Lower leg skin (tissue), 4 donors: ENCODE measurements at regions not wholly inside any gene's neighbourhood (a gene's known extent, or its start where the extent isn't known, plus 50 kb on each side); places are given as distances from the start of the nearest gene placed in this dataset.

Experiments used
- DNase-seq, 2 donors: peaks; one replicate each; pipeline ENCODE4 v3.0.0-alpha.2; 2019; ENCODE audit warnings: low spot score in 2 of 2
- H3K4me3 ChIP-seq: fragments of 200-600 bp; sonication (generic); 2 replicates; pipeline ENCODE4 v1.5.1; 2017; ENCODE audit warnings: mild to moderate bottlenecking, low read depth; ENCODE audit not compliant: poor library complexity, severe bottlenecking
- CTCF ChIP-seq, 3 donors: fragments of 450-650 bp; IDR thresholded peaks; one replicate each; pipeline ENCODE4 v1.5.1; 2016; ENCODE audit warnings: antibody characterized with exemption in 3 of 3, mild to moderate bottlenecking in 3 of 3, moderate library complexity in 2 of 3
- POLR2A ChIP-seq, 2 donors: fragments of 450-650 bp; IDR thresholded peaks; one replicate each; pipeline ENCODE4 v1.6.1; 2016 to 2017; ENCODE audit warnings: antibody characterized with exemption in 2 of 2, mild to moderate bottlenecking in 1 of 2, moderate library complexity in 1 of 2
- WGBS, 2 donors: methylation state at CpG; one replicate each; pipeline ENCODE4 v1.1.5; 2018; 5-methylcytosine and 5-hydroxymethylcytosine counted together
- intact Hi-C: fragments of 100-400 bp; cut with DNase I; formaldehyde crosslinking; loops from one replicate; pipeline ENCODE4 v1.15.0; 2023; ENCODE audit warnings: low total_unique reads

- WGBS, 2 donors, result 67 to 76% methylated on average over 17 of the region's 17 CpGs
- intact Hi-C loops, result loop anchor here (10.0 kb wide), 1 partner anchor 601 kb away; no protein-coding TSS in a partner anchor
- DNase-seq, result no peak
- TF ChIP-seq CTCF (IDR thresholded peaks at IDR 0.05) (no peak), POLR2A (IDR thresholded peaks at IDR 0.05) (no peak)
- no peak overlapping the region for H3K4me3 ChIP-seq
These were observed 1124.3 kb downstream of the BRD1 start for GRCh38 chr22:48703265-48703941.

- TF ChIP-seq POLR2A (IDR thresholded peaks at IDR 0.05) (no peak), CTCF (IDR thresholded peaks at IDR 0.05) (no peak)
- intact Hi-C loops, result loop anchor here (10.0 kb wide), 1 partner anchor 602 kb away; no protein-coding TSS in a partner anchor
These were observed 1125.0 kb downstream of the BRD1 start for GRCh38 chr22:48702573-48703264.

GRCh38 chr22:48701296-48702030 lies 1126.2 kb downstream of the BRD1 start:
- H3K4me3 ChIP-seq, result no peak overlapping the region
- TF ChIP-seq POLR2A (IDR thresholded peaks at IDR 0.05) (no peak), CTCF (IDR thresholded peaks at IDR 0.05) (no peak)
- DNase-seq, result no peak
- intact Hi-C loops, result loop anchor here (10.0 kb wide), 1 partner anchor 603 kb away; no protein-coding TSS in a partner anchor
- 83 to 89% methylated on average over 23 of the region's 23 CpGs for WGBS, 2 donors

More at GRCh38 chr22:48702573-48703264, 1125.0 kb downstream of the BRD1 start:
- H3K4me3 ChIP-seq, result no peak overlapping the region
- WGBS, 2 donors, result 59 to 64% methylated on average over 24 to 26 of the region's 26 CpGs
- DNase-seq, result no peak

- TF ChIP-seq POLR2A (IDR thresholded peaks at IDR 0.05) (no peak), CTCF (IDR thresholded peaks at IDR 0.05) (no peak)
- intact Hi-C loops, result loop anchor here (10.0 kb wide), 1 partner anchor 604 kb away; no protein-coding TSS in a partner anchor
- no peak for DNase-seq
- no peak overlapping the region for H3K4me3 ChIP-seq
- WGBS, 2 donors, result 65 to 70% methylated on average over 19 of the region's 19 CpGs
These were observed 1126.9 kb downstream of the BRD1 start for GRCh38 chr22:48700566-48701295.

GRCh38 chr22:48700180-48700565 lies 1127.5 kb downstream of the BRD1 start:
- intact Hi-C loops, result loop anchor here (10.0 kb wide), 1 partner anchor 605 kb away; no protein-coding TSS in a partner anchor
- H3K4me3 ChIP-seq, result no peak overlapping the region
- no peak for TF ChIP-seq CTCF (IDR thresholded peaks at IDR 0.05)
- TF ChIP-seq POLR2A (IDR thresholded peaks at IDR 0.05), result no peak
- WGBS, 2 donors, result 79 to 88% methylated on average over 13 of the region's 13 CpGs
- DNase-seq, result no peak
